IMR-90 (cell line): ENCODE measurements at regions not wholly inside any gene's neighbourhood (a gene's known extent, or its start where the extent isn't known, plus 50 kb on each side); places are given as distances from the start of the nearest gene placed in this dataset.

Source experiments
- ATAC-seq: fragments of 200-7000 bp; cut with Tn5 transposase; 2 replicates; pipeline ENCODE4 v1.9.1; 2020; ENCODE audit warnings: low read depth, mild to moderate bottlenecking, moderate library complexity
- BruUV-seq: library from RNA; stranded (reverse); fragments of 400-500 nt; replicated peaks from 2 replicates; lab custom pipeline; 2021; lab: Mats Ljungman, UMichigan
- CTCF ChIA-PET: fragments of 300-600 bp; formaldehyde crosslinking; extraction: SDS; loops from one replicate; lab custom pipeline; 2021; ENCODE audit warnings: antibody characterized with exemption; lab: Yijun Ruan, JAX
- POLR2A ChIA-PET: fragments of 300-600 bp; sonication (Branson Sonifier 250); formaldehyde crosslinking; loops from one replicate; lab custom pipeline; 2022; ENCODE audit warnings: antibody characterized with exemption; ENCODE audit not compliant: unreplicated experiment; lab: Charles Lee
- DNase-seq: peaks from one replicate; pipeline ENCODE4 v3.0.0; 2013
- H2AFZ ChIP-seq: replicated peaks from 2 replicates; pipeline ENCODE3; 2013; ENCODE audit warnings: low read length, mild to moderate bottlenecking; ENCODE audit not compliant: poor library complexity
- H2AK5ac ChIP-seq: 2 replicates; pipeline ENCODE4 v1.6.1; 2013; ENCODE audit warnings: low read depth, low read length, inconsistent platforms
- H2AK9ac ChIP-seq: replicated peaks from 2 replicates; pipeline ENCODE3; 2013; ENCODE audit warnings: mild to moderate bottlenecking, low read depth, low read length, moderate library complexity; ENCODE audit not compliant: poor library complexity
- H2BK120ac ChIP-seq: 2 replicates; pipeline ENCODE4 v1.6.1; 2013; ENCODE audit warnings: low read depth, low read length, inconsistent platforms
- H2BK15ac ChIP-seq: 3 replicates; pipeline ENCODE4 v1.6.1; 2013; ENCODE audit warnings: low read depth, low read length, inconsistent platforms
- H2BK20ac ChIP-seq: 2 replicates; pipeline ENCODE4 v1.6.1; 2013; ENCODE audit warnings: low read depth, mild to moderate bottlenecking, inconsistent platforms, low read length, moderate library complexity
- H2BK5ac ChIP-seq: 2 replicates; pipeline ENCODE4 v1.6.1; 2013; ENCODE audit warnings: mild to moderate bottlenecking, low read depth, low read length, inconsistent platforms; ENCODE audit not compliant: poor library complexity, severe bottlenecking
- H3K14ac ChIP-seq: replicated peaks from 2 replicates; pipeline ENCODE4 v1.6.1; 2013; ENCODE audit warnings: low read depth, low read length, inconsistent platforms
- H3K18ac ChIP-seq: 2 replicates; pipeline ENCODE4 v1.6.1; 2013; ENCODE audit warnings: low read depth, low read length, control low read depth
- H3K23ac ChIP-seq: 2 replicates; pipeline ENCODE4 v1.6.1; 2013; ENCODE audit warnings: low read depth, low read length, inconsistent platforms
- H3K27ac ChIP-seq: 2 replicates; pipeline ENCODE4 v1.5.1; 2013; ENCODE audit warnings: mild to moderate bottlenecking, control low read depth, low read length; ENCODE audit not compliant: insufficient read depth
- H3K27me3 ChIP-seq: 2 replicates; pipeline ENCODE4 v1.6.1; 2013; ENCODE audit warnings: low read length; ENCODE audit not compliant: control insufficient read depth, insufficient read depth
- H3K36me3 ChIP-seq: 2 replicates; pipeline ENCODE4 v1.6.1; 2013; ENCODE audit warnings: low read length, mixed read lengths; ENCODE audit not compliant: control insufficient read depth, insufficient read depth
- H3K4ac ChIP-seq: 2 replicates; pipeline ENCODE4 v1.6.1; 2013; ENCODE audit warnings: low read depth, low read length, inconsistent platforms
- H3K4me1 ChIP-seq: 2 replicates; pipeline ENCODE4 v1.6.1; 2013; ENCODE audit warnings: low read length, mixed read lengths; ENCODE audit not compliant: control insufficient read depth, insufficient read depth
- H3K4me2 ChIP-seq: 2 replicates; pipeline ENCODE4 v1.6.1; 2013; ENCODE audit warnings: low read depth, mild to moderate bottlenecking, control low read depth, low read length, moderate library complexity
- H3K4me3 ChIP-seq: 2 replicates; pipeline ENCODE4 v1.5.1; 2013; ENCODE audit warnings: low read depth, mild to moderate bottlenecking, control low read depth, low read length, moderate library complexity; ENCODE audit not compliant: insufficient read depth
- H3K56ac ChIP-seq: 2 replicates; pipeline ENCODE4 v1.6.1; 2013; ENCODE audit warnings: low read length, inconsistent platforms; ENCODE audit not compliant: insufficient read depth; ENCODE audit errors: extremely low read depth
- H3K79me1 ChIP-seq, 2 experiments: 2 replicates each; pipeline ENCODE4 v1.6.1; 2013; ENCODE audit warnings: low read length in 2 of 2, inconsistent platforms in 1 of 2, low read depth in 1 of 2
- H3K9ac ChIP-seq: 2 replicates; pipeline ENCODE4 v1.6.1; 2013; ENCODE audit warnings: low read depth, low read length, control low read depth
- H3K9me1 ChIP-seq: 2 replicates; pipeline ENCODE4 v1.6.1; 2013; ENCODE audit warnings: low read length, inconsistent platforms; ENCODE audit not compliant: insufficient read depth
- H3K9me3 ChIP-seq: 2 replicates; pipeline ENCODE4 v1.6.1; 2013; ENCODE audit warnings: low read length; ENCODE audit not compliant: control insufficient read depth, insufficient read depth
- H4K20me1 ChIP-seq: 2 replicates; pipeline ENCODE4 v1.6.1; 2013; ENCODE audit warnings: low read length, inconsistent platforms; ENCODE audit not compliant: insufficient read depth
- H4K5ac ChIP-seq: 2 replicates; pipeline ENCODE4 v1.6.1; 2013; ENCODE audit warnings: mild to moderate bottlenecking, low read depth, low read length, control low read depth
- H4K8ac ChIP-seq, 2 experiments: 2 replicates each; pipeline ENCODE4 v1.6.1; 2013; ENCODE audit warnings: low read depth in 2 of 2, low read length in 2 of 2, control low read depth in 1 of 2, inconsistent platforms in 1 of 2
- H4K91ac ChIP-seq: 2 replicates; pipeline ENCODE4 v1.6.1; 2013; ENCODE audit warnings: low read depth, low read length, inconsistent platforms; ENCODE audit not compliant: insufficient read depth
- RFX5 ChIP-seq: IDR thresholded peaks from 2 replicates; pipeline ENCODE4 v1.8.0; 2012; ENCODE audit warnings: low read depth, mild to moderate bottlenecking, low read length, moderate library complexity
- WGBS, 2 experiments: methylation state at CpG; one replicate each; pipeline versions ENCODE4 v1.1.5 to v1.1.7; 2013; ENCODE audit warnings: missing lambda C conversion rate in 2 of 2; ENCODE audit not compliant: insufficient read length in 1 of 2; ENCODE audit errors: extremely low coverage in 2 of 2; 5-methylcytosine and 5-hydroxymethylcytosine counted together
- dilution Hi-C: fragments of 300-500 bp; cut with HindIII; formaldehyde crosslinking; loops from one replicate; pipeline ENCODE4 v1.14.3; 2018; ENCODE audit warnings: low sequenced_read_pairs; ENCODE audit not compliant: unreplicated experiment
- in situ Hi-C: fragments of 300-500 bp; cut with MboI; formaldehyde crosslinking; loops from 3 replicates; pipeline ENCODE4 v1.14.3; 2019; ENCODE audit warnings: low sequenced_read_pairs, inconsistent platforms, mixed read lengths
- intact Hi-C: fragments of 100-400 bp; cut with micrococcal nuclease; formaldehyde crosslinking; loops from 2 replicates; pipeline ENCODE4 v1.10.0; 2022

DNA sequence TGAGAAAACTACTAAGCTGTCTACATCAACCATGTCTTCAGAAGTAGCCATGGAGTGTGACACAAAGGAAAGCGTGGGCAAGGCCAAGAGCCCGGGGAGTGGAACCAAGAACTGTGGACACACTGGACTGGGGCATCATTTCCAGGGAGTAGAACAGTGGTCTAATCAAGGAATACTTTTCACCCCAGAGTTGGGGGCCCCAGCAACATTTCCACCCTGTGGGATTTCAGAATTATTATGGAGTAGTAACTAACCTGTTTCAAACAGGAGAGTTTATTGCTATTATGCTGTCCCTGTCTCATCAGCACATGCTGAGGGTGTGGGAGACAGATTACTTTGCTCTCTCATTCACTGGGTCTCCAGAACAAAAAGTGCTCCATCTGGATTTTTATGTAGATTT, 58.0 kb upstream of the FSTL4 start:
- no TSS peak for BruUV-seq
- H3K18ac ChIP-seq: no peak overlapping the region
- no peak overlapping the region for H4K91ac ChIP-seq
- H3K56ac ChIP-seq: no peak overlapping the region
- H3K27me3 ChIP-seq: peaks cover 4% of the 10 kb centered on the region
- H4K5ac ChIP-seq: no peak overlapping the region
- DNase-seq: no peak
- no peak overlapping the region for H2AFZ ChIP-seq
- no peak overlapping the region for H2AK9ac ChIP-seq
- no peak overlapping the region for H2BK20ac ChIP-seq
- no peak overlapping the region for H3K4me3 ChIP-seq
- intact Hi-C loops: loop anchor here (10.0 kb wide), 1 partner anchor 556 kb away; no protein-coding TSS in a partner anchor
- H3K9me1 ChIP-seq: no peaks in the 10 kb centered on the region
- ATAC-seq: no peak
- H3K4ac ChIP-seq: no peak overlapping the region
- in situ Hi-C loops: no loop called here
- no peaks in the 10 kb centered on the region for H4K20me1 ChIP-seq
- no peaks in the 10 kb centered on the region for H3K79me1 ChIP-seq
- H3K4me2 ChIP-seq: no peak overlapping the region
- no peak overlapping the region for H2BK5ac ChIP-seq
- H2AK5ac ChIP-seq: no peak overlapping the region
- no peak for TF ChIP-seq RFX5
- POLR2A ChIA-PET: no interaction called here
- no peak overlapping the region for H3K9ac ChIP-seq
- no peak overlapping the region for H3K14ac ChIP-seq
- H3K27ac ChIP-seq: no peak overlapping the region
- no peaks in the 10 kb centered on the region for H3K4me1 ChIP-seq
- H3K23ac ChIP-seq: no peak overlapping the region
- dilution Hi-C loops: no loop called here
- H3K9me3 ChIP-seq: no peaks in the 10 kb centered on the region
- no peak overlapping the region for H2BK15ac ChIP-seq
- CTCF ChIA-PET: no interaction called here
- no CpG with 5 or more reads among the region's 2 CpGs for WGBS, 2 experiments
- H2BK120ac ChIP-seq: no peak overlapping the region
- H4K8ac ChIP-seq: no peak overlapping the region
- no peaks in the 10 kb centered on the region for H3K36me3 ChIP-seq
